Activated B cell treated with CpG ODN at 0.5 μM for 24 hours (primary cell): ENCODE measurements at regions not wholly inside any gene's neighbourhood (a gene's known extent, or its start where the extent isn't known, plus 50 kb on each side); places are given as distances from the start of the nearest gene placed in this dataset.
"Not testable (repeated sequence)": the region's sequence is repeated elsewhere in the genome, so short reads cannot be mapped to it uniquely, and the experiment has no call there.

Experiments used
- ATAC-seq: fragments of 200-7000 bp; cut with Tn5 transposase; one replicate; pipeline ENCODE4 v1.10.0; 2021; ENCODE audit warnings: low read depth, mild to moderate bottlenecking, moderate library complexity
- CTCF ChIA-PET: fragments of 350-600 bp; sonication (Branson Sonifier 250); formaldehyde crosslinking; loops from one replicate; lab custom pipeline; 2021; ENCODE audit warnings: antibody characterized with exemption; lab: Charles Lee
- POLR2A ChIA-PET: fragments of 350-600 bp; sonication (Branson Sonifier 250); formaldehyde crosslinking; loops from one replicate; lab custom pipeline; 2021; ENCODE audit warnings: antibody characterized with exemption; lab: Charles Lee
- DNase-seq: peaks from one replicate; pipeline ENCODE4 v3.0.0; 2022
- H3K27ac Mint-ChIP-seq: one replicate; pipeline ENCODE4 v1.8.0; 2020; ENCODE audit warnings: mixed read lengths
- H3K27me3 Mint-ChIP-seq: one replicate; pipeline ENCODE4 v1.8.0; 2021; ENCODE audit warnings: mixed read lengths
- H3K36me3 Mint-ChIP-seq: one replicate; pipeline ENCODE4 v1.8.0; 2021; ENCODE audit warnings: low read depth, mixed read lengths
- H3K4me1 Mint-ChIP-seq: one replicate; pipeline ENCODE4 v1.8.0; 2021; ENCODE audit warnings: mixed read lengths
- H3K4me3 Mint-ChIP-seq: one replicate; pipeline ENCODE4 v1.8.0; 2020; ENCODE audit warnings: mild to moderate bottlenecking, mixed read lengths
- H3K9me3 Mint-ChIP-seq: one replicate; pipeline ENCODE4 v1.8.0; 2020; ENCODE audit warnings: mixed read lengths
- intact Hi-C: fragments of 100-400 bp; cut with micrococcal nuclease; formaldehyde crosslinking; loops from one replicate; pipeline ENCODE4 v1.15.1; 2024
- TF ChIP-seq, protein P1 (sequence below): fragments of 200-600 bp; IDR thresholded peaks from one replicate; pipeline ENCODE4 v1.8.0; 2022; ENCODE audit warnings: antibody characterized with exemption, mild to moderate bottlenecking

DNA sequence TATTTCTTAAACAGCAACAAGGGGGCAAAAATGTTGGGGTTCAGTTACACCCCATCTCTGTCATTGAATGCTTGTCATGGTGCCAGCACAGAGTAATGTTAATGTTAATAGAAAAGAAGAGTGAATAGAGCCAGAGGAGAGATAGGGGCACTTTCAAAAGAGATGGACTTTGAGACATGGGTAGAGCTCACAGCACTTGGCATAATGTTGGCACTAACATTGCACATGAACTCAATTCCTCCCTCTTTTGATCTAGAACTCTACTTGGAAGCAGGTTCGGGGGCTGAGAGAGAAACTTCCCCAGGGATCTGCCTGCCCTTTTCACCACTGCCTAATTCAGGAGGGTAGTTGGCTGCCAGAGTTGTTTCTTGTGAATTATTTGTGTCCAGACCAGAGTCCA, 188.0 kb upstream of the ADRA1D start:
- TF ChIP-seq, protein P1, sequence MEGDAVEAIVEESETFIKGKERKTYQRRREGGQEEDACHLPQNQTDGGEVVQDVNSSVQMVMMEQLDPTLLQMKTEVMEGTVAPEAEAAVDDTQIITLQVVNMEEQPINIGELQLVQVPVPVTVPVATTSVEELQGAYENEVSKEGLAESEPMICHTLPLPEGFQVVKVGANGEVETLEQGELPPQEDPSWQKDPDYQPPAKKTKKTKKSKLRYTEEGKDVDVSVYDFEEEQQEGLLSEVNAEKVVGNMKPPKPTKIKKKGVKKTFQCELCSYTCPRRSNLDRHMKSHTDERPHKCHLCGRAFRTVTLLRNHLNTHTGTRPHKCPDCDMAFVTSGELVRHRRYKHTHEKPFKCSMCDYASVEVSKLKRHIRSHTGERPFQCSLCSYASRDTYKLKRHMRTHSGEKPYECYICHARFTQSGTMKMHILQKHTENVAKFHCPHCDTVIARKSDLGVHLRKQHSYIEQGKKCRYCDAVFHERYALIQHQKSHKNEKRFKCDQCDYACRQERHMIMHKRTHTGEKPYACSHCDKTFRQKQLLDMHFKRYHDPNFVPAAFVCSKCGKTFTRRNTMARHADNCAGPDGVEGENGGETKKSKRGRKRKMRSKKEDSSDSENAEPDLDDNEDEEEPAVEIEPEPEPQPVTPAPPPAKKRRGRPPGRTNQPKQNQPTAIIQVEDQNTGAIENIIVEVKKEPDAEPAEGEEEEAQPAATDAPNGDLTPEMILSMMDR: no peak
- no peak overlapping the region for H3K4me3 Mint-ChIP-seq
- H3K27ac Mint-ChIP-seq: no peak overlapping the region
- ATAC-seq (no peak), DNase-seq (no peak)
- H3K36me3 Mint-ChIP-seq: no peaks in the 10 kb centered on the region
- ChIA-PET CTCF (no interaction called here), POLR2A (no interaction called here)
- intact Hi-C loops: no loop called here
- H3K9me3 Mint-ChIP-seq: no peaks in the 10 kb centered on the region
- no peaks in the 10 kb centered on the region for H3K4me1 Mint-ChIP-seq
- no peaks in the 10 kb centered on the region for H3K27me3 Mint-ChIP-seq

DNA sequence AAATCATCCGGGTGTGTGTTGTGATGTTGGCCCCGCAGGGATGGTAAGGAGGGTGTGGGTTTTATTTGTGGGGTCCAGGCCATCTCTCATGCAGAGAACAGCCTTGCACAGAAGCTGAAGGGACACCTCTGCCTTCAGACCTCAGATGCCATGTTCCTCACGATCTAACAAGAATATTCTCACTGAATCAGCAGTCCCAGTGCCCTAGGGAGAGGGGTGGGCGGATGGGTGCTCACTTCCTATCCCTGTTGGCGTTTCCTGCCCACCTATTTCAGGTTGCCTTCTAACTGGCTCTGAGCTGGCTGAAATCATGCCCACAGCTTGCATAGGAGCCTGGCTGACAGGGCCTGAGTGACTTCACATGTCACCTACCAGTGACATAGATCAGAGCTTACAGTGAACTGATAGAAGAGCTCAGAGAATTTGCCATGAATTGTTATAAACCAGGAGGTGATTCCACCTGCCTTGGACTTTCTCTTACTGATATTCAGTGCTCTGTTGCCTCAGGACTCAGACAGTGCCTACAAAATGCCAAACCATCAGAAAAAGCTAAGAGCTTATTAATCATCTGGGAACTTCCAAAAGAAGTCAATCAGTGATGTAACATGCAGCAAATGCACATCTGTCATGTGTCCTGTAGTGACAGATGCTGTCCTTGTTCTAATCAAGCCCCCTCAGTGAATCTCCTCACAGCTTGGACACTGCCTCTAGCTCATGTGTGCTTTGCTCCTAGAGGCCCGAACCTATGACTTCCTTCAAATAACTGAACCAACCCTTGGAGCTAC, 186.8 kb upstream of the ADRA1D start:
- CTCF ChIA-PET: no interaction called here
- no peaks in the 10 kb centered on the region for H3K9me3 Mint-ChIP-seq

DNA sequence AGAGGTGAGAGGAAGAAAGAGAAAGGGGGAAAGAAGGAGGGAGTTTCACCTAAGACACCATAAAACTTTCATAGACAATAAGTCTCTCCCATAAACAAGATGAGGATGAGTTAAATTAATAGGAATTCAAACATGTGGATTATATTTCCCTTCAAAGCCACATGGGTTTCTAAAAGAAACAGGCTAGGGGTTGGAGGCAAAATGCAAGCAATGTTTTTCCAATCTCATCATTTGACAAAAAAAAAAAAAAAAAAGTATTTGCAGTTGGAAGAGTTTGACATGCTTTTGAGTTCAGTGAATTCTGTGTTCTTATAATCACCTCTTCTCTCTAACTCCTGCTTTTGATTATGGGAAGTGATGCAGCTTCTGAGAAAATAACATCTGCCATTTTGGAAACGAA, 186.1 kb upstream of the ADRA1D start:
- DNase-seq: no peak
- intact Hi-C loops: no loop called here
- Mint-ChIP-seq H3K27ac (no peak overlapping the region), H3K9me3 (no peaks in the 10 kb centered on the region), H3K36me3 (no peaks in the 10 kb centered on the region), H3K4me1 (no peaks in the 10 kb centered on the region), H3K4me3 (no peak overlapping the region), H3K27me3 (no peaks in the 10 kb centered on the region)
- ChIA-PET POLR2A (no interaction called here), CTCF (no interaction called here)
- TF ChIP-seq, protein P1: no peak
- no peak for ATAC-seq

More for the DNA sequence above, 186.8 kb upstream of the ADRA1D start:
- Mint-ChIP-seq H3K27me3 (no peaks in the 10 kb centered on the region), H3K4me1 (no peaks in the 10 kb centered on the region), H3K36me3 (no peaks in the 10 kb centered on the region), H3K4me3 (no peak overlapping the region), H3K27ac (no peak overlapping the region)
- intact Hi-C loops: no loop called here
- TF ChIP-seq, protein P1: no peak
- ATAC-seq (no peak), DNase-seq (no peak)
- POLR2A ChIA-PET: no interaction called here

DNA sequence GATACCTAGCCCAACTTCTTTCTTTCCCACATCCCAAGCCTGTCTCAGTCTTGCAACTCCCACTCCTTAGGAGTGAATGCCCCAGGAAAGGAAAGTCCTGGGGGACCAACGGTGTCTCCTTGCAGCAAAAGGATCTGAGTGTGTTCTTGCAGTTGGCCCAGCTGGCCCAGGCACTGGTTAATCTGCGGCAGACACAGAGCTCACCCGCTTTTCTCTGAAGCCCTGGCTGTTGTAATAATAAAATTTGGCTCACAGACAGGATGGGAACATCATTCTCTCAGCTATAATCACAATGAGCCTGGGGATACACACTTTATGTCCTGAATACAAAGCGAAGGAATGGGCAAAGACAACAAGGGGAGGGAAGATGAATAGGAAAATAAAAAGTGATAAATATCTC, 185.6 kb upstream of the ADRA1D start:
- no peaks in the 10 kb centered on the region for H3K27me3 Mint-ChIP-seq

DNA sequence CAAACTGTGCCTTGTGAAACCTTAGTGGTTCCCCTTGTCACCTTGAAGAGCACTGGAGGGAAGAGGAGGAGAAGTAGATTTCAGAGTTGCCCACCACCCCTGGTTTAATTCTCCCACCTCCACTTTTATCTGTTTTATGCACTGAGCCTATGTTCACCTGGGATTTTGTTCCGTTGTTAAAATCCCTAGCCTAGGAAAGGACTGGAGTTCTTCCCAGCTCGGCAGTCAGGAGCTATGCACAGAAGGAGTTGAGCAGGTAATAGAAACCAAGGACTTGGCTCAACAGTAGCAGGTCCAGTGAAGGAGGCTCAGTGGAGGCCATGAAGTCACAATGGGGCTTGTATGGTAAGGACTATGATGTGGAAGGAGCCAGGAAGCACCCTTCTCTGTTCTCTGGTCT, 182.4 kb upstream of the ADRA1D start:
- no peaks in the 10 kb centered on the region for H3K9me3 Mint-ChIP-seq
- ChIA-PET CTCF (no interaction called here), POLR2A (no interaction called here)
- no peak for DNase-seq
- H3K36me3 Mint-ChIP-seq: no peaks in the 10 kb centered on the region
- no peaks in the 10 kb centered on the region for H3K4me1 Mint-ChIP-seq
- H3K27ac Mint-ChIP-seq: no peak overlapping the region
- no peak for ATAC-seq
- intact Hi-C loops: no loop called here
- H3K27me3 Mint-ChIP-seq: peaks cover 3% of the 10 kb centered on the region
- no peak overlapping the region for H3K4me3 Mint-ChIP-seq
- TF ChIP-seq, protein P1: no peak

More for the DNA sequence above, 185.6 kb upstream of the ADRA1D start:
- no peaks in the 10 kb centered on the region for H3K36me3 Mint-ChIP-seq
- ChIA-PET POLR2A (no interaction called here), CTCF (no interaction called here)
- H3K27ac Mint-ChIP-seq: no peak overlapping the region
- H3K9me3 Mint-ChIP-seq: no peaks in the 10 kb centered on the region
- no peak overlapping the region for H3K4me3 Mint-ChIP-seq
- TF ChIP-seq, protein P1: no peak
- intact Hi-C loops: no loop called here
- H3K4me1 Mint-ChIP-seq: no peaks in the 10 kb centered on the region
- no peak for DNase-seq
- no peak for ATAC-seq

DNA sequence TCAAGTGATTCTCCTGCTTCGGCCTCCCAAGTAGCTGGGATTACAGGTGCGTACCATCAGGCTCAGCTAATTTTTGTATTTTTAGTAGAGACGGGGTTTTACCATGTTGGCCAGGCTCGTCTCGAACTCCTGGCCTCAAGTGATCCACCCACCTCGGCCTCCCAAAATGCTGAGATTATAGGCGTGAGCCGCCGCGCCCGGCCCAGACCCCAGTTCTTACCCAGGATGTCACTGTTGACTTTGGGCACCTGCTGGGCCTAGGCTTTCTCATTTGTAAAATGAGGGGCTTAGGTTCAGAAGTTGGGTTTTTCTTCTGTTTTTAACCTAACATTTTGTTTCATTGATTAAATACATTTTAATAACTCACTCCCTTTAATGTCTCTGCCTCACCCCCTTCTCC, 181.7 kb upstream of the ADRA1D start:
- POLR2A ChIA-PET, H3K4me3 Mint-ChIP-seq, H3K9me3 Mint-ChIP-seq, DNase-seq, CTCF ChIA-PET, H3K4me1 Mint-ChIP-seq, intact Hi-C loops, H3K27ac Mint-ChIP-seq, H3K27me3 Mint-ChIP-seq, ATAC-seq, H3K36me3 Mint-ChIP-seq: not testable (repeated sequence)
